Gastroesophageal sphincter (tissue), 3 donors: ENCODE measurements at regions not wholly inside any gene's neighbourhood (a gene's known extent, or its start where the extent isn't known, plus 50 kb on each side); places are given as distances from the start of the nearest gene placed in this dataset.

ENCODE experiments used
- CTCF ChIP-seq, 4 experiments: fragments of 200-600 bp in 2 of 4; fragments of 450-650 bp in 2 of 4; sonication (generic) in 1 of 4; IDR thresholded peaks; one replicate each; pipeline ENCODE4 v1.5.1; 2017 to 2019; ENCODE audit warnings: antibody characterized with exemption in 4 of 4, mild to moderate bottlenecking in 2 of 4, moderate library complexity in 2 of 4
- EP300 ChIP-seq: sonication (generic); formaldehyde crosslinking; IDR thresholded peaks from one replicate; pipeline ENCODE4 v1.6.1; 2017; ENCODE audit warnings: antibody characterized with exemption, mild to moderate bottlenecking
- POLR2A ChIP-seq, 2 donors: fragments of 450-650 bp; IDR thresholded peaks; one replicate each; pipeline ENCODE4 v1.6.1; 2017; ENCODE audit warnings: antibody characterized with exemption in 2 of 2, mild to moderate bottlenecking in 2 of 2, moderate library complexity in 1 of 2
- POLR2AphosphoS5 ChIP-seq: sonication (generic); formaldehyde crosslinking; IDR thresholded peaks from one replicate; pipeline ENCODE4 v1.6.1; 2017; ENCODE audit warnings: antibody characterized with exemption

GRCh38 chr18:64752707-64753106 lies 603.8 kb upstream of the LINC00305 start:
- TF ChIP-seq CTCF (IDR thresholded peaks at IDR 0.05) = no peak
- TF ChIP-seq EP300 = no peak
- TF ChIP-seq POLR2A (IDR thresholded peaks at IDR 0.05) = no peak
- no peak for TF ChIP-seq POLR2AphosphoS5
